PC-9 (cell line): ENCODE measurements at regions not wholly inside any gene's neighbourhood (a gene's known extent, or its start where the extent isn't known, plus 50 kb on each side); places are given as distances from the start of the nearest gene placed in this dataset.

Experiments
- BruUV-seq: library from RNA; stranded (reverse); fragments of 400-500 nt; replicated peaks from 2 replicates; lab custom pipeline; 2021; lab: Mats Ljungman, UMichigan
- CTCF ChIA-PET: fragments of 300-600 bp; sonication (Branson Sonifier 250); formaldehyde crosslinking; loops from one replicate; lab custom pipeline; 2022; ENCODE audit warnings: antibody characterized with exemption; lab: Charles Lee
- POLR2A ChIA-PET: fragments of 300-600 bp; sonication (Branson Sonifier 250); formaldehyde crosslinking; loops from one replicate; lab custom pipeline; 2022; ENCODE audit warnings: antibody characterized with exemption; ENCODE audit not compliant: unreplicated experiment; lab: Charles Lee
- DNase-seq, 2 experiments: peaks; one replicate each; pipeline versions ENCODE4 v3.0.0 to v3.0.0-alpha.2; 2015 to 2022; ENCODE audit warnings: mixed read lengths in 1 of 2
- H2AFZ ChIP-seq: fragments of 200-600 bp; sonication (generic); 2 replicates; pipeline ENCODE4 v1.8.1; 2017; ENCODE audit warnings: antibody characterized with exemption
- H3F3A ChIP-seq: fragments of 200-600 bp; sonication (generic); 2 replicates; pipeline ENCODE4 v1.8.1; 2017; ENCODE audit warnings: antibody characterized with exemption, mild to moderate bottlenecking, low read depth; ENCODE audit not compliant: insufficient read depth
- H3K27ac ChIP-seq: fragments of 200-600 bp; sonication (generic); 2 replicates; pipeline ENCODE4 v1.6.1; 2016; ENCODE audit warnings: mixed run types
- H3K27me3 ChIP-seq: fragments of 200-600 bp; sonication (generic); 2 replicates; pipeline ENCODE4 v1.6.1; 2016; ENCODE audit warnings: low read depth, mixed run types; ENCODE audit not compliant: insufficient read depth
- H3K36me3 ChIP-seq: fragments of 200-600 bp; sonication (generic); 2 replicates; pipeline ENCODE4 v1.6.1; 2016; ENCODE audit warnings: low read depth, mixed run types
- H3K4me1 ChIP-seq: fragments of 200-600 bp; sonication (generic); replicated peaks from 2 replicates; pipeline ENCODE4 v1.6.1; 2016; ENCODE audit warnings: mixed run types; ENCODE audit not compliant: insufficient read depth
- H3K4me2 ChIP-seq: fragments of 200-600 bp; sonication (generic); 2 replicates; pipeline ENCODE4 v1.6.1; 2017; ENCODE audit warnings: mixed run types
- H3K4me3 ChIP-seq: fragments of 200-600 bp; sonication (generic); 2 replicates; pipeline ENCODE4 v1.6.1; 2016; ENCODE audit warnings: mixed run types
- H3K79me2 ChIP-seq: fragments of 200-600 bp; sonication (generic); 2 replicates; pipeline ENCODE4 v1.6.1; 2017; ENCODE audit warnings: low read depth, mixed run types
- H3K9me2 ChIP-seq: fragments of 200-600 bp; sonication (generic); 2 replicates; pipeline ENCODE4 v1.8.1; 2017; ENCODE audit warnings: mild to moderate bottlenecking; ENCODE audit not compliant: insufficient read depth
- H3K9me3 ChIP-seq: fragments of 200-600 bp; sonication (generic); 2 replicates; pipeline ENCODE4 v1.8.1; 2016; ENCODE audit warnings: low read depth; ENCODE audit not compliant: insufficient read depth
- H4K20me1 ChIP-seq: fragments of 200-600 bp; sonication (generic); 2 replicates; pipeline ENCODE4 v1.8.1; 2017; ENCODE audit not compliant: insufficient read depth
- CTCF ChIP-seq: fragments of 200-600 bp; sonication (generic); conservative IDR thresholded peaks from 2 replicates; pipeline ENCODE4 v1.6.1; 2017; ENCODE audit warnings: mixed run types, antibody characterized with exemption, mild to moderate bottlenecking, moderate library complexity
- EZH2 ChIP-seq: fragments of 200-600 bp; sonication (generic); IDR thresholded peaks from 2 replicates; pipeline ENCODE4 v1.8.0; 2017; ENCODE audit warnings: antibody characterized with exemption, low read depth
- intact Hi-C: fragments of 100-400 bp; cut with micrococcal nuclease; formaldehyde crosslinking; loops from one replicate; pipeline ENCODE4 v1.10.0; 2022; ENCODE audit not compliant: unreplicated experiment

- H3K9me2 ChIP-seq: no peaks in the 10 kb centered on the region
- peak; percentile 43 to 54 for DNase-seq
- H3K9me3 ChIP-seq: no peaks in the 10 kb centered on the region
- TF ChIP-seq CTCF (no peak), EZH2 (no peak)
- H3K27ac ChIP-seq: no peak overlapping the region
- no peaks in the 10 kb centered on the region for H3K27me3 ChIP-seq
- H3K36me3 ChIP-seq: no peaks in the 10 kb centered on the region
- H3K4me3 ChIP-seq: no peak overlapping the region
- H4K20me1 ChIP-seq: no peaks in the 10 kb centered on the region
- peaks cover 14% of the 10 kb centered on the region for H3K4me1 ChIP-seq
- no peaks in the 10 kb centered on the region for H3F3A ChIP-seq
- CTCF ChIA-PET: no interaction called here
- BruUV-seq: no TSS peak
- H3K79me2 ChIP-seq: no peaks in the 10 kb centered on the region
- POLR2A ChIA-PET: no interaction called here
- H3K4me2 ChIP-seq: 0 out of 2 replicates have a peak overlapping the region, but pooled peaks have one; percentile 19
- intact Hi-C loops: loop anchor here (10.0 kb wide), 1 partner anchor 52 kb away; the partner anchor contains the start of gene GATA6
- H2AFZ ChIP-seq: no peak overlapping the region
Measured at GRCh38 chr18:22113144-22113844, 56.1 kb upstream of the GATA6 start.

GRCh38 chr18:22114526-22115321 is 54.7 kb upstream of the GATA6 start:
- peak in 1 of 2 experiments; percentile 40 for DNase-seq
- ChIA-PET CTCF (no interaction called here), POLR2A (no interaction called here)
- Histone ChIP-seq H3K79me2 (no peaks in the 10 kb centered on the region), H3K9me3 (no peaks in the 10 kb centered on the region), H3K9me2 (no peaks in the 10 kb centered on the region), H3K27me3 (no peaks in the 10 kb centered on the region), H3K4me3 (no peak overlapping the region), H2AFZ (no peak overlapping the region), H3K4me1 (peaks cover 14% of the 10 kb centered on the region), H3K27ac (no peak overlapping the region), H3K36me3 (no peaks in the 10 kb centered on the region), H3K4me2 (no peak overlapping the region), H4K20me1 (no peaks in the 10 kb centered on the region), H3F3A (no peaks in the 10 kb centered on the region)
- TF ChIP-seq CTCF (no peak), EZH2 (no peak)
- intact Hi-C loops: loop anchor here (10.0 kb wide), 1 partner anchor 50 kb away; the partner anchor contains the start of gene GATA6
- BruUV-seq: no TSS peak

- CTCF ChIA-PET: no interaction called here
- TF ChIP-seq EZH2 (no peak), CTCF (no peak)
- Histone ChIP-seq H3F3A (no peaks in the 10 kb centered on the region), H4K20me1 (no peaks in the 10 kb centered on the region), H3K4me3 (no peak overlapping the region), H3K36me3 (no peaks in the 10 kb centered on the region), H3K79me2 (no peaks in the 10 kb centered on the region), H3K4me1 (peaks cover 14% of the 10 kb centered on the region), H3K9me3 (no peaks in the 10 kb centered on the region), H3K27me3 (no peaks in the 10 kb centered on the region), H3K27ac (no peak overlapping the region), H2AFZ (no peak overlapping the region), H3K9me2 (no peaks in the 10 kb centered on the region), H3K4me2 (no peak overlapping the region)
- BruUV-seq: no TSS peak
- DNase-seq: no peak
- intact Hi-C loops: loop anchor here (10.0 kb wide), 1 partner anchor 49 kb away; the partner anchor contains the start of gene GATA6
- POLR2A ChIA-PET: no interaction called here
Measured at GRCh38 chr18:22115573-22115972, 53.8 kb upstream of the GATA6 start.
